ENCODE measurements at regions not wholly inside any gene's neighbourhood (a gene's known extent, or its start where the extent isn't known, plus 50 kb on each side); places are given as distances from the start of the nearest gene placed in this dataset.
"Not testable (repeated sequence)": the region's sequence is repeated elsewhere in the genome, so short reads cannot be mapped to it uniquely, and the experiment has no call there.

GRCh38 chr12:67893022-67893580 lies 96.1 kb upstream of the IFNG-AS1 start:
- peaks cover 5% of the 10 kb centered on the region for H3K4me1 ChIP-seq (ENCODE audit: control insufficient read depth, insufficient read depth, low read length)
- no peaks in the 10 kb centered on the region for H3K36me3 ChIP-seq (ENCODE audit: control insufficient read depth in 2 of 2, insufficient read depth in 2 of 2, low read length in 2 of 2)
- H3K9ac ChIP-seq (ENCODE audit: low read length in 2 of 2) = no peak overlapping the region
- no peak overlapping the region for H3K4me3 ChIP-seq (ENCODE audit: low read length in 2 of 2)
- no peaks in the 10 kb centered on the region for H3K27me3 ChIP-seq (ENCODE audit: control insufficient read depth in 1 of 2, insufficient read depth in 2 of 2, low read length in 2 of 2)
- no peak overlapping the region for H3K27ac ChIP-seq (ENCODE audit: low read length)
- no peaks in the 10 kb centered on the region for H3K9me3 ChIP-seq (ENCODE audit: control insufficient read depth in 2 of 2, low read length in 2 of 2)

GRCh38 chr12:67900418-67900817 lies 88.8 kb upstream of the IFNG-AS1 start:
- not testable (repeated sequence) for H3K4me3 ChIP-seq (ENCODE audit: low read length in 2 of 2); H3K27me3 ChIP-seq (ENCODE audit: control insufficient read depth in 1 of 2, insufficient read depth in 2 of 2, low read length in 2 of 2); H3K4me1 ChIP-seq (ENCODE audit: control insufficient read depth, insufficient read depth, low read length); H3K9me3 ChIP-seq (ENCODE audit: control insufficient read depth in 2 of 2, low read length in 2 of 2); H3K9ac ChIP-seq (ENCODE audit: low read length in 2 of 2); H3K27ac ChIP-seq (ENCODE audit: low read length); H3K36me3 ChIP-seq (ENCODE audit: control insufficient read depth in 2 of 2, insufficient read depth in 2 of 2, low read length in 2 of 2)

- Histone ChIP-seq H3K27ac (ENCODE audit: low read length) (no peak overlapping the region), H3K27me3 (ENCODE audit: control insufficient read depth in 1 of 2, insufficient read depth in 2 of 2, low read length in 2 of 2) (no peaks in the 10 kb centered on the region), H3K36me3 (ENCODE audit: control insufficient read depth in 2 of 2, insufficient read depth in 2 of 2, low read length in 2 of 2) (no peaks in the 10 kb centered on the region), H3K9ac (ENCODE audit: low read length in 2 of 2) (no peak overlapping the region), H3K9me3 (ENCODE audit: control insufficient read depth in 2 of 2, low read length in 2 of 2) (no peaks in the 10 kb centered on the region), H3K4me3 (ENCODE audit: low read length in 2 of 2) (no peak overlapping the region), H3K4me1 (ENCODE audit: control insufficient read depth, insufficient read depth, low read length) (peaks cover 7% of the 10 kb centered on the region)
These were observed 80.1 kb upstream of the IFNG-AS1 start for GRCh38 chr12:67909091-67909531.

GRCh38 chr12:67909681-67910080 lies 79.6 kb upstream of the IFNG-AS1 start:
- no peak overlapping the region for H3K9ac ChIP-seq (ENCODE audit: low read length in 2 of 2)
- H3K27ac ChIP-seq (ENCODE audit: low read length) = no peak overlapping the region
- no peaks in the 10 kb centered on the region for H3K36me3 ChIP-seq (ENCODE audit: control insufficient read depth in 2 of 2, insufficient read depth in 2 of 2, low read length in 2 of 2)
- H3K9me3 ChIP-seq (ENCODE audit: control insufficient read depth in 2 of 2, low read length in 2 of 2) = no peaks in the 10 kb centered on the region
- no peak overlapping the region for H3K4me3 ChIP-seq (ENCODE audit: low read length in 2 of 2)
- H3K4me1 ChIP-seq (ENCODE audit: control insufficient read depth, insufficient read depth, low read length) = peaks cover 7% of the 10 kb centered on the region
- no peaks in the 10 kb centered on the region for H3K27me3 ChIP-seq (ENCODE audit: control insufficient read depth in 1 of 2, insufficient read depth in 2 of 2, low read length in 2 of 2)

GRCh38 chr12:67910360-67911274 lies 78.6 kb upstream of the IFNG-AS1 start:
- H3K9me3 ChIP-seq (ENCODE audit: control insufficient read depth in 2 of 2, low read length in 2 of 2) = no peaks in the 10 kb centered on the region
- no peak overlapping the region for H3K27ac ChIP-seq (ENCODE audit: low read length)
- H3K27me3 ChIP-seq (ENCODE audit: control insufficient read depth in 1 of 2, insufficient read depth in 2 of 2, low read length in 2 of 2) = no peaks in the 10 kb centered on the region
- no peak overlapping the region for H3K4me3 ChIP-seq (ENCODE audit: low read length in 2 of 2)
- H3K36me3 ChIP-seq (ENCODE audit: control insufficient read depth in 2 of 2, insufficient read depth in 2 of 2, low read length in 2 of 2) = no peaks in the 10 kb centered on the region
- no peak overlapping the region for H3K9ac ChIP-seq (ENCODE audit: low read length in 2 of 2)
- peaks cover 7% of the 10 kb centered on the region for H3K4me1 ChIP-seq (ENCODE audit: control insufficient read depth, insufficient read depth, low read length)

- Histone ChIP-seq H3K4me3 (ENCODE audit: low read length in 2 of 2) (no peak overlapping the region), H3K27ac (ENCODE audit: low read length) (no peak overlapping the region), H3K9me3 (ENCODE audit: control insufficient read depth in 2 of 2, low read length in 2 of 2) (no peaks in the 10 kb centered on the region), H3K36me3 (ENCODE audit: control insufficient read depth in 2 of 2, insufficient read depth in 2 of 2, low read length in 2 of 2) (no peaks in the 10 kb centered on the region), H3K9ac (ENCODE audit: low read length in 2 of 2) (no peak overlapping the region), H3K27me3 (ENCODE audit: control insufficient read depth in 1 of 2, insufficient read depth in 2 of 2, low read length in 2 of 2) (no peaks in the 10 kb centered on the region), H3K4me1 (ENCODE audit: control insufficient read depth, insufficient read depth, low read length) (peaks cover 7% of the 10 kb centered on the region)
These were observed 78.0 kb upstream of the IFNG-AS1 start for GRCh38 chr12:67911275-67911600.

- no peak overlapping the region for H3K27ac ChIP-seq (ENCODE audit: low read length)
- no peak overlapping the region for H3K4me3 ChIP-seq (ENCODE audit: low read length in 2 of 2)
- H3K9ac ChIP-seq (ENCODE audit: low read length in 2 of 2) = no peak overlapping the region
- no peaks in the 10 kb centered on the region for H3K36me3 ChIP-seq (ENCODE audit: control insufficient read depth in 2 of 2, insufficient read depth in 2 of 2, low read length in 2 of 2)
- H3K9me3 ChIP-seq (ENCODE audit: control insufficient read depth in 2 of 2, low read length in 2 of 2) = no peaks in the 10 kb centered on the region
- H3K4me1 ChIP-seq (ENCODE audit: control insufficient read depth, insufficient read depth, low read length) = peaks cover 7% of the 10 kb centered on the region
- no peaks in the 10 kb centered on the region for H3K27me3 ChIP-seq (ENCODE audit: control insufficient read depth in 1 of 2, insufficient read depth in 2 of 2, low read length in 2 of 2)
These were observed 77.5 kb upstream of the IFNG-AS1 start for GRCh38 chr12:67911789-67912188.

GRCh38 chr12:67915335-67915851 lies 73.9 kb upstream of the IFNG-AS1 start:
- H3K27me3 ChIP-seq (ENCODE audit: control insufficient read depth in 1 of 2, insufficient read depth in 2 of 2, low read length in 2 of 2) = no peaks in the 10 kb centered on the region
- peaks cover 7% of the 10 kb centered on the region for H3K4me1 ChIP-seq (ENCODE audit: control insufficient read depth, insufficient read depth, low read length)

GRCh38 chr12:67916266-67916970 lies 72.8 kb upstream of the IFNG-AS1 start:
- no peaks in the 10 kb centered on the region for H3K36me3 ChIP-seq (ENCODE audit: control insufficient read depth in 2 of 2, insufficient read depth in 2 of 2, low read length in 2 of 2)
- no peak overlapping the region for H3K27ac ChIP-seq (ENCODE audit: low read length)
- no peak overlapping the region for H3K9ac ChIP-seq (ENCODE audit: low read length in 2 of 2)
- H3K27me3 ChIP-seq (ENCODE audit: control insufficient read depth in 1 of 2, insufficient read depth in 2 of 2, low read length in 2 of 2) = no peaks in the 10 kb centered on the region
- peaks cover 4% of the 10 kb centered on the region for H3K4me1 ChIP-seq (ENCODE audit: control insufficient read depth, insufficient read depth, low read length)
- H3K9me3 ChIP-seq (ENCODE audit: control insufficient read depth in 2 of 2, low read length in 2 of 2) = no peaks in the 10 kb centered on the region
- no peak overlapping the region for H3K4me3 ChIP-seq (ENCODE audit: low read length in 2 of 2)

More at GRCh38 chr12:67915335-67915851, 73.9 kb upstream of the IFNG-AS1 start:
- H3K36me3 ChIP-seq (ENCODE audit: control insufficient read depth in 2 of 2, insufficient read depth in 2 of 2, low read length in 2 of 2) = no peaks in the 10 kb centered on the region
- no peak overlapping the region for H3K9ac ChIP-seq (ENCODE audit: low read length in 2 of 2)
- no peaks in the 10 kb centered on the region for H3K9me3 ChIP-seq (ENCODE audit: control insufficient read depth in 2 of 2, low read length in 2 of 2)
- H3K4me3 ChIP-seq (ENCODE audit: low read length in 2 of 2) = no peak overlapping the region
- H3K27ac ChIP-seq (ENCODE audit: low read length) = no peak overlapping the region

GRCh38 chr12:67917811-67918210 lies 71.4 kb upstream of the IFNG-AS1 start:
- Histone ChIP-seq H3K4me3 (ENCODE audit: low read length in 2 of 2) (no peak overlapping the region), H3K27me3 (ENCODE audit: control insufficient read depth in 1 of 2, insufficient read depth in 2 of 2, low read length in 2 of 2) (no peaks in the 10 kb centered on the region)

More at GRCh38 chr12:67917811-67918210, 71.4 kb upstream of the IFNG-AS1 start:
- Histone ChIP-seq H3K9me3 (ENCODE audit: control insufficient read depth in 2 of 2, low read length in 2 of 2) (no peaks in the 10 kb centered on the region), H3K4me1 (ENCODE audit: control insufficient read depth, insufficient read depth, low read length) (no peaks in the 10 kb centered on the region), H3K36me3 (ENCODE audit: control insufficient read depth in 2 of 2, insufficient read depth in 2 of 2, low read length in 2 of 2) (no peaks in the 10 kb centered on the region), H3K9ac (ENCODE audit: low read length in 2 of 2) (no peak overlapping the region), H3K27ac (ENCODE audit: low read length) (no peak overlapping the region)

Measured in stomach smooth muscle (tissue), 2 donors.